Muscle of leg (tissue), 3 donors: ENCODE measurements at regions not wholly inside any gene's neighbourhood (a gene's known extent, or its start where the extent isn't known, plus 50 kb on each side); places are given as distances from the start of the nearest gene placed in this dataset.
A peak's percentile ranks its signal among the peaks of the same experiment; 100 is the strongest.

Experiments used
- DNase-seq: peaks from one replicate; pipeline ENCODE4 v3.0.0; 2013
- H3K27ac ChIP-seq: one replicate; pipeline ENCODE4 v1.5.1; 2013; ENCODE audit warnings: mild to moderate bottlenecking, low read length, control low read depth
- H3K27me3 ChIP-seq: one replicate; pipeline ENCODE4 v1.6.1; 2013; ENCODE audit warnings: low read length; ENCODE audit not compliant: control insufficient read depth, insufficient read depth
- H3K36me3 ChIP-seq: one replicate; pipeline ENCODE4 v1.6.1; 2013; ENCODE audit warnings: low read length; ENCODE audit not compliant: control insufficient read depth, insufficient read depth
- H3K4me1 ChIP-seq: one replicate; pipeline ENCODE4 v1.6.1; 2013; ENCODE audit warnings: low read length; ENCODE audit not compliant: control insufficient read depth, insufficient read depth
- H3K4me3 ChIP-seq: one replicate; pipeline ENCODE4 v1.5.1; 2013; ENCODE audit warnings: low read length, control low read depth
- H3K9me3 ChIP-seq: replicated peaks from 2 replicates; pipeline ENCODE4 v1.6.1; 2013; ENCODE audit warnings: low read depth, low read length; ENCODE audit not compliant: control insufficient read depth
- WGBS: methylation state at CpG from one replicate; pipeline ENCODE4 v1.1.5; 2013; ENCODE audit warnings: missing lambda C conversion rate; ENCODE audit not compliant: insufficient coverage; 5-methylcytosine and 5-hydroxymethylcytosine counted together

- Histone ChIP-seq H3K4me1 (no peaks in the 10 kb centered on the region), H3K27me3 (no peaks in the 10 kb centered on the region), H3K4me3 (no peak overlapping the region), H3K27ac (no peak overlapping the region), H3K9me3 (peaks cover 2% of the 10 kb centered on the region), H3K36me3 (no peaks in the 10 kb centered on the region)
- whole genome bisulfite sequencing: no CpG with 5 or more reads among the region's 2 CpGs
- DNase-seq: no peak
These were observed 2136.9 kb downstream of the MAT2B start for GRCh38 chr5:165642366-165642765.

GRCh38 chr5:165665735-165666400, 2160.4 kb downstream of the MAT2B start:
- Histone ChIP-seq H3K9me3 (no peaks in the 10 kb centered on the region), H3K4me1 (no peaks in the 10 kb centered on the region), H3K27me3 (no peaks in the 10 kb centered on the region), H3K27ac (no peak overlapping the region), H3K4me3 (no peak overlapping the region), H3K36me3 (no peaks in the 10 kb centered on the region)
- no CpG with 5 or more reads among the region's 3 CpGs for whole genome bisulfite sequencing
- no peak for DNase-seq

GRCh38 chr5:165673499-165673898, 2168.1 kb downstream of the MAT2B start:
- Histone ChIP-seq H3K36me3 (no peaks in the 10 kb centered on the region), H3K4me3 (no peak overlapping the region), H3K9me3 (peaks cover 2% of the 10 kb centered on the region), H3K4me1 (no peaks in the 10 kb centered on the region), H3K27ac (no peak overlapping the region), H3K27me3 (no peaks in the 10 kb centered on the region)
- DNase-seq: peak; percentile 1

GRCh38 chr5:165695796-165696195, 2190.4 kb downstream of the MAT2B start:
- no CpG with 5 or more reads among the region's 1 CpG for WGBS

GRCh38 chr5:165705960-165706359, 2200.5 kb downstream of the MAT2B start:
- Histone ChIP-seq H3K36me3 (no peaks in the 10 kb centered on the region), H3K27me3 (no peaks in the 10 kb centered on the region), H3K4me1 (no peaks in the 10 kb centered on the region), H3K4me3 (no peak overlapping the region), H3K27ac (no peak overlapping the region), H3K9me3 (no peaks in the 10 kb centered on the region)
- 90% methylated on average over 1 of the region's 1 CpG for WGBS
- no peak for DNase-seq

More at GRCh38 chr5:165695796-165696195, 2190.4 kb downstream of the MAT2B start:
- Histone ChIP-seq H3K4me1 (no peaks in the 10 kb centered on the region), H3K27ac (no peak overlapping the region), H3K36me3 (no peaks in the 10 kb centered on the region), H3K9me3 (peaks cover 9% of the 10 kb centered on the region), H3K27me3 (no peaks in the 10 kb centered on the region), H3K4me3 (no peak overlapping the region)
- DNase-seq: no peak

- Histone ChIP-seq H3K27ac (no peak overlapping the region), H3K36me3 (no peaks in the 10 kb centered on the region), H3K27me3 (no peaks in the 10 kb centered on the region), H3K4me3 (no peak overlapping the region), H3K4me1 (no peaks in the 10 kb centered on the region), H3K9me3 (no peaks in the 10 kb centered on the region)
- no peak for DNase-seq
- WGBS: 81% methylated on average over 2 of the region's 3 CpGs
These were observed 2206.6 kb downstream of the MAT2B start for GRCh38 chr5:165712011-165712410.

- Histone ChIP-seq H3K9me3 (no peaks in the 10 kb centered on the region), H3K27me3 (no peaks in the 10 kb centered on the region), H3K27ac (no peak overlapping the region), H3K4me1 (no peaks in the 10 kb centered on the region), H3K4me3 (no peak overlapping the region), H3K36me3 (no peaks in the 10 kb centered on the region)
- no CpG with 5 or more reads among the region's 1 CpG for WGBS
- DNase-seq: peak; percentile 14
These were observed 2209.2 kb downstream of the MAT2B start for GRCh38 chr5:165714598-165714997.

- WGBS: no CpG with 5 or more reads among the region's 3 CpGs
- Histone ChIP-seq H3K9me3 (no peaks in the 10 kb centered on the region), H3K4me3 (no peak overlapping the region), H3K27ac (no peak overlapping the region), H3K36me3 (no peaks in the 10 kb centered on the region), H3K4me1 (no peaks in the 10 kb centered on the region), H3K27me3 (no peaks in the 10 kb centered on the region)
- DNase-seq: no peak
These were observed 2215.5 kb downstream of the MAT2B start for GRCh38 chr5:165720901-165721300.

- Histone ChIP-seq H3K27me3 (no peaks in the 10 kb centered on the region), H3K4me3 (no peak overlapping the region), H3K4me1 (no peaks in the 10 kb centered on the region), H3K9me3 (no peaks in the 10 kb centered on the region), H3K36me3 (no peaks in the 10 kb centered on the region), H3K27ac (no peak overlapping the region)
- no peak for DNase-seq
- no CpG with 5 or more reads among the region's 2 CpGs for WGBS
These were observed 2217.0 kb downstream of the MAT2B start for GRCh38 chr5:165722401-165722800.

GRCh38 chr5:165723931-165724330, 2218.5 kb downstream of the MAT2B start:
- no peaks in the 10 kb centered on the region for H3K4me1 ChIP-seq
- no CpG with 5 or more reads among the region's 5 CpGs for WGBS
- H3K36me3 ChIP-seq: no peaks in the 10 kb centered on the region
- no peak overlapping the region for H3K27ac ChIP-seq
- H3K27me3 ChIP-seq: no peaks in the 10 kb centered on the region
- H3K4me3 ChIP-seq: no peak overlapping the region
- DNase-seq: peak; percentile 1
- no peaks in the 10 kb centered on the region for H3K9me3 ChIP-seq

GRCh38 chr5:165728425-165728824, 2223.0 kb downstream of the MAT2B start:
- WGBS: no CpG with 5 or more reads among the region's 2 CpGs
- Histone ChIP-seq H3K27me3 (no peaks in the 10 kb centered on the region), H3K4me3 (no peak overlapping the region), H3K9me3 (no peaks in the 10 kb centered on the region), H3K4me1 (no peaks in the 10 kb centered on the region), H3K36me3 (no peaks in the 10 kb centered on the region), H3K27ac (no peak overlapping the region)
- no peak for DNase-seq
